ENCODE measurements at regions not wholly inside any gene's neighbourhood (a gene's known extent, or its start where the extent isn't known, plus 50 kb on each side); places are given as distances from the start of the nearest gene placed in this dataset.

DNA sequence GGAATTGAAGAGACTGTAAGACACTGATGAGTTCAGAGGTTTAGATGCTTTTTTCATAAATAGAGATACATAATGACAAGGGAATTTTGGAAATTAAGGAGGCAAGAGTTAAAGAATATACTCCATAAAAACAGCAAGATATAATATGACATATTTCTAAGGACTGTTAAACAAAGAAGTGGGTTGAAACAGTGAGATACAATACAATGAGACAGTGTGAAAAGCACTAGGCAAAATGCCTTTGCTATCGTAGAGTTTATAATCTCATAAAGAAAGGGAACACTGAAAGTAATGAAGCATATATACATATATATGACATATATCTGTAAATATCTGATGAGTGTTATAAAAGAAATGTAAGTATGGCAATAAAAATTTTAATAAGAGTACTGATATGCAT, 1496.2 kb downstream of the TECRL start:
- Histone ChIP-seq H3K36me3 (no peaks in the 10 kb centered on the region), H3K4me3 (ENCODE audit: low read depth, low read length) (no peak overlapping the region), H3K27me3 (ENCODE audit: insufficient read depth, low read depth, severe bottlenecking) (no peaks in the 10 kb centered on the region), H3K27ac (no peak overlapping the region), H3K9me3 (ENCODE audit: severe bottlenecking) (no peaks in the 10 kb centered on the region)
- no peak for DNase-seq
- TF ChIP-seq, protein P1, sequence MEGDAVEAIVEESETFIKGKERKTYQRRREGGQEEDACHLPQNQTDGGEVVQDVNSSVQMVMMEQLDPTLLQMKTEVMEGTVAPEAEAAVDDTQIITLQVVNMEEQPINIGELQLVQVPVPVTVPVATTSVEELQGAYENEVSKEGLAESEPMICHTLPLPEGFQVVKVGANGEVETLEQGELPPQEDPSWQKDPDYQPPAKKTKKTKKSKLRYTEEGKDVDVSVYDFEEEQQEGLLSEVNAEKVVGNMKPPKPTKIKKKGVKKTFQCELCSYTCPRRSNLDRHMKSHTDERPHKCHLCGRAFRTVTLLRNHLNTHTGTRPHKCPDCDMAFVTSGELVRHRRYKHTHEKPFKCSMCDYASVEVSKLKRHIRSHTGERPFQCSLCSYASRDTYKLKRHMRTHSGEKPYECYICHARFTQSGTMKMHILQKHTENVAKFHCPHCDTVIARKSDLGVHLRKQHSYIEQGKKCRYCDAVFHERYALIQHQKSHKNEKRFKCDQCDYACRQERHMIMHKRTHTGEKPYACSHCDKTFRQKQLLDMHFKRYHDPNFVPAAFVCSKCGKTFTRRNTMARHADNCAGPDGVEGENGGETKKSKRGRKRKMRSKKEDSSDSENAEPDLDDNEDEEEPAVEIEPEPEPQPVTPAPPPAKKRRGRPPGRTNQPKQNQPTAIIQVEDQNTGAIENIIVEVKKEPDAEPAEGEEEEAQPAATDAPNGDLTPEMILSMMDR (IDR thresholded peaks at IDR 0.05; ENCODE audit: low read depth, low read length), result no peak

DNA sequence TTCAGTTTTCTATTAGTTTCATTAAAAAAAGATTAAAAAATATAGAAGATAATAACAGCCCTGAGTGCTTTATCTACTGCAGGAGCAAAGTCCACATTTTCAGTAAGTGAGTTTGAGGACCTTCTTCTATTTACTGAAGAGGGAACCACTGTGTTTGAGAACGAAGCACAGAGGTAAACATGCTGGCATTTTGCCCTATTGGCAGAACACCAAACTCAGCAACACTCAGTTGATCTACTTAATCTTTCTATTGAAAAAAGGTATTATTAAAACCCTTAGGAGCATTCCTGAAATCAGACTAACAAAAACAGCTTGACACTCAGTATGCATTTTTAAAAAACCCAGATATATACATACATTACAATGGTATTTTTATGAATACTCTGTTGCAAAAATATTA, 1496.7 kb downstream of the TECRL start:
- H3K27ac ChIP-seq, result no peak overlapping the region
- H3K4me3 ChIP-seq (ENCODE audit: low read depth, low read length), result no peak overlapping the region
- no peaks in the 10 kb centered on the region for H3K27me3 ChIP-seq (ENCODE audit: insufficient read depth, low read depth, severe bottlenecking)
- no peak for DNase-seq
- no peaks in the 10 kb centered on the region for H3K36me3 ChIP-seq
- H3K9me3 ChIP-seq (ENCODE audit: severe bottlenecking), result no peaks in the 10 kb centered on the region
- TF ChIP-seq, protein P1 (IDR thresholded peaks at IDR 0.05; ENCODE audit: low read depth, low read length), result no peak

DNA sequence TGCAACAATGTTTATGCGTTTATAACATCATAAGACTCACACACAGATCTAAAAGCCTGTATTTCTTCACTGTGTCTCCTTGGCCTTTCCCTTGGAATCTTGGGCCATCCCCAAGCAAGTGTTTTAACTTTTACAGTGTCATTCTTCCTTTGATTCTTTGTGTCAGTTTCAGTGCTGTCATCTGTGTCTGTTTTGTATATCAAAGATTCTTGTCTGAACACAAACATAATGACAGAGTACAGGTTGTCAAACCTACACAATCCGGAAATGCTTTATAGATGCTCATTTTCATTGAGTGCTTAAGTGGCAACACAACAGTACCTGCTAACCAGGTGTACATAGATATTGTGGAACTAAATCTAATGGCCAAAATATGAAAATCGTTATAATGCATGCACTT, 1500.0 kb downstream of the TECRL start:
- no peaks in the 10 kb centered on the region for H3K9me3 ChIP-seq (ENCODE audit: severe bottlenecking)
- H3K4me3 ChIP-seq (ENCODE audit: low read depth, low read length), result no peak overlapping the region
- no peaks in the 10 kb centered on the region for H3K36me3 ChIP-seq
- DNase-seq, result no peak
- no peaks in the 10 kb centered on the region for H3K27me3 ChIP-seq (ENCODE audit: insufficient read depth, low read depth, severe bottlenecking)
- no peak overlapping the region for H3K27ac ChIP-seq
- TF ChIP-seq, protein P1 (IDR thresholded peaks at IDR 0.05; ENCODE audit: low read depth, low read length), result no peak

DNA sequence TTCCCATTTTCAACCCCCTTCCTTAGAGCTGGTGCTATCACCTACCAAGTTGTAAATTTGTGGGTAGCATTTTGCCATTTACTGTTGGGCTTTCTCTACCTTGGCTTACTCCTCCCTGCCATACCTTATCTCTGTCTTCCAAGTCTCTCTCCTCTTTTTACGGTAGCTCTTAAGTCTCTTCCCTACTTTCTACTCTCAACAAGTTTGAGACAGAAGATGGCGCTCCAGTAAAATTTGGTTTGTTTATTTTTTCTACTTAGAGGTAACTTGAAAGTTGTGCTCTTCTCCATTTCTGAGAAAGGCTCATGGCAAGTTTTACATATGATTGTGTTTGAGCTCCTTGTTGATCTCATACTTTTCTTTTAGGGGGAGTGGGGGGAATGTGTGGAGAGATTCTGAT, 1508.1 kb downstream of the TECRL start:
- Histone ChIP-seq H3K9me3 (ENCODE audit: severe bottlenecking) (peaks cover 6% of the 10 kb centered on the region), H3K27ac (no peak overlapping the region), H3K27me3 (ENCODE audit: insufficient read depth, low read depth, severe bottlenecking) (no peaks in the 10 kb centered on the region), H3K36me3 (no peaks in the 10 kb centered on the region), H3K4me3 (ENCODE audit: low read depth, low read length) (no peak overlapping the region)
- TF ChIP-seq, protein P1 (IDR thresholded peaks at IDR 0.05; ENCODE audit: low read depth, low read length), result no peak
- no peak for DNase-seq

DNA sequence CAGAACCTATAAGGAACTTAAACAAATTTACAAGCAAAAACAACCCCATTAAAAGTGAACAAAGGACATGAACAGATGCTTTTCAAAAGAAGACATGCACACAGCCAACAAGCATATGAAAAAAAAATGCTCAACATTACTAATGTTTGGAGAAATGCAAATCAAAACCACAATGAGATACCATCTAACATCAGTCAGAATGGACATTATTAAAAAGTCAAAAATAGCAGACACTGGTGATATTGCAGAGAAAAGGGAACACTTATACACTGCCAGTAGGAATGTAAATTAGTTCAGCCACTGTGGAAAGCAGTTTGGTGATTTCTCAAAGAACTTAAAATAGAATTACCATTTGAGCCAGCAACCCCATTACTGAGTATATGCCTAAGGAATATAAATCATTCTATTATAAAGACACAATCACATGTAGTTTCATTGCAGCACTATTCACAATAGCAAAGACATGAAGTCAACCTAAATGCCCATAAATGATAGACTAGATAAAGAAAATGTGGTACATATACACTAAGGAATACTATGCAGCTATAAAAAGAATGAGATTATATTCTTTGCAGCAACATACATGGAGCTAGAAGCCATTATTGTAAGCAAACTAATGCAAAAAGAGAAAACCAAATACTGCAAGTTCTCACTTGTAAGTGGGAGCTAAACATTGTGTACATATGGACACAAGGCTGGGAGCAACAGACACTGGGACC, 1509.4 kb downstream of the TECRL start:
- Histone ChIP-seq H3K4me3 (ENCODE audit: low read depth, low read length) (no peak overlapping the region), H3K36me3 (no peaks in the 10 kb centered on the region), H3K27ac (no peak overlapping the region), H3K9me3 (ENCODE audit: severe bottlenecking) (peaks cover 6% of the 10 kb centered on the region), H3K27me3 (ENCODE audit: insufficient read depth, low read depth, severe bottlenecking) (no peaks in the 10 kb centered on the region)
- TF ChIP-seq, protein P1 (IDR thresholded peaks at IDR 0.05; ENCODE audit: low read depth, low read length), result no peak
- DNase-seq, result no peak

DNA sequence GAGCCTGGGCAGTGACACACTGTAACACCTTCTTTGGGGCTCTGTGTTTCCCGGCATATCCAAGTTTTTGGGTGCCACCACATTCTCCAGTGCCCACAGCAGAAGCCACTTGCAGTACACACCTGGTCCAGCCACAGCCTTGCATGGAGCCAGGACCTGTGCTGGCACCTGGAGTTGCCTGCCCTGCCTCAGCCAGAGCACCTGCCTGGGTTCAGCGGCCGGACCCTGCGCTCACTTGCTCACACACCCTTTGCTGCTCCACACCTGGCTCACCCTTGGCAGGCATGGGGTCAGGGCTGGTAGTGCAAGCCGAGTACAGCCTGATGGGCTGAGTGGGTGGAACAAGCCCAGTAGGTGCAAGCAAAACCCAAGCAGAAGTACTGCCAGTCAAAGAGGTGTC, 1511.1 kb downstream of the TECRL start:
- peaks cover 6% of the 10 kb centered on the region for H3K9me3 ChIP-seq (ENCODE audit: severe bottlenecking)

More for the DNA sequence above, 1511.1 kb downstream of the TECRL start:
- no peaks in the 10 kb centered on the region for H3K36me3 ChIP-seq
- no peak for DNase-seq
- H3K27ac ChIP-seq, result no peak overlapping the region
- TF ChIP-seq, protein P1 (IDR thresholded peaks at IDR 0.05; ENCODE audit: low read depth, low read length), result no peak
- no peaks in the 10 kb centered on the region for H3K27me3 ChIP-seq (ENCODE audit: insufficient read depth, low read depth, severe bottlenecking)
- H3K4me3 ChIP-seq (ENCODE audit: low read depth, low read length), result no peak overlapping the region
